ENCODE measurements at regions not wholly inside any gene's neighbourhood (a gene's known extent, or its start where the extent isn't known, plus 50 kb on each side); places are given as distances from the start of the nearest gene placed in this dataset.

GRCh38 chr1:22275626-22276395, 132.9 kb upstream of the WNT4 start:
- no peak overlapping the region for H3K4me3 ChIP-seq (ENCODE audit: low read length in 2 of 2)
- peaks cover 2 to 5% of the 10 kb centered on the region in 2 donors for H3K27me3 ChIP-seq (ENCODE audit: control insufficient read depth in 2 of 2, insufficient read depth in 2 of 2, low read length in 2 of 2)
- H3K27ac ChIP-seq (ENCODE audit: low read depth in 2 of 2, low read length in 2 of 2) = no peak overlapping the region
- no peaks in the 10 kb centered on the region for H3K9me3 ChIP-seq (ENCODE audit: control insufficient read depth in 2 of 2, low read length in 2 of 2)
- no peaks in the 10 kb centered on the region for H3K4me1 ChIP-seq (ENCODE audit: control insufficient read depth in 2 of 2, insufficient read depth in 2 of 2, low read length in 2 of 2)
- H3K9ac ChIP-seq (ENCODE audit: low read depth in 1 of 2, low read length in 2 of 2) = no peak overlapping the region
- H3K36me3 ChIP-seq (ENCODE audit: control insufficient read depth in 2 of 2, insufficient read depth in 2 of 2, low read length in 2 of 2) = no peaks in the 10 kb centered on the region

- H3K9me3 ChIP-seq (ENCODE audit: control insufficient read depth in 2 of 2, low read length in 2 of 2) = no peaks in the 10 kb centered on the region
- no peak overlapping the region for H3K4me3 ChIP-seq (ENCODE audit: low read length in 2 of 2)
- no peaks in the 10 kb centered on the region for H3K36me3 ChIP-seq (ENCODE audit: control insufficient read depth in 2 of 2, insufficient read depth in 2 of 2, low read length in 2 of 2)
- H3K27ac ChIP-seq (ENCODE audit: low read depth in 2 of 2, low read length in 2 of 2) = no peak overlapping the region
- no peak overlapping the region for H3K9ac ChIP-seq (ENCODE audit: low read depth in 1 of 2, low read length in 2 of 2)
- H3K27me3 ChIP-seq (ENCODE audit: control insufficient read depth in 2 of 2, insufficient read depth in 2 of 2, low read length in 2 of 2) = peaks cover 2 to 5% of the 10 kb centered on the region in 2 donors
- no peaks in the 10 kb centered on the region for H3K4me1 ChIP-seq (ENCODE audit: control insufficient read depth in 2 of 2, insufficient read depth in 2 of 2, low read length in 2 of 2)
Observed at GRCh38 chr1:22276396-22276748, 133.5 kb upstream of the WNT4 start.

- Histone ChIP-seq H3K9ac (ENCODE audit: low read depth in 1 of 2, low read length in 2 of 2) (no peak overlapping the region), H3K4me1 (ENCODE audit: control insufficient read depth in 2 of 2, insufficient read depth in 2 of 2, low read length in 2 of 2) (no peaks in the 10 kb centered on the region), H3K4me3 (ENCODE audit: low read length in 2 of 2) (no peak overlapping the region), H3K27ac (ENCODE audit: low read depth in 2 of 2, low read length in 2 of 2) (no peak overlapping the region), H3K27me3 (ENCODE audit: control insufficient read depth in 2 of 2, insufficient read depth in 2 of 2, low read length in 2 of 2) (peaks cover 2 to 5% of the 10 kb centered on the region in 2 donors), H3K36me3 (ENCODE audit: control insufficient read depth in 2 of 2, insufficient read depth in 2 of 2, low read length in 2 of 2) (no peaks in the 10 kb centered on the region), H3K9me3 (ENCODE audit: control insufficient read depth in 2 of 2, low read length in 2 of 2) (no peaks in the 10 kb centered on the region)
Observed at GRCh38 chr1:22277662-22278061, 134.8 kb upstream of the WNT4 start.

- Histone ChIP-seq H3K27me3 (ENCODE audit: control insufficient read depth in 2 of 2, insufficient read depth in 2 of 2, low read length in 2 of 2) (peaks cover 2 to 5% of the 10 kb centered on the region in 2 donors), H3K36me3 (ENCODE audit: control insufficient read depth in 2 of 2, insufficient read depth in 2 of 2, low read length in 2 of 2) (no peaks in the 10 kb centered on the region), H3K27ac (ENCODE audit: low read depth in 2 of 2, low read length in 2 of 2) (no peak overlapping the region), H3K9ac (ENCODE audit: low read depth in 1 of 2, low read length in 2 of 2) (no peak overlapping the region), H3K4me3 (ENCODE audit: low read length in 2 of 2) (no peak overlapping the region), H3K4me1 (ENCODE audit: control insufficient read depth in 2 of 2, insufficient read depth in 2 of 2, low read length in 2 of 2) (no peaks in the 10 kb centered on the region), H3K9me3 (ENCODE audit: control insufficient read depth in 2 of 2, low read length in 2 of 2) (no peaks in the 10 kb centered on the region)
Observed at GRCh38 chr1:22279735-22280134, 136.8 kb upstream of the WNT4 start.

- no peaks in the 10 kb centered on the region for H3K4me1 ChIP-seq (ENCODE audit: control insufficient read depth in 2 of 2, insufficient read depth in 2 of 2, low read length in 2 of 2)
- H3K4me3 ChIP-seq (ENCODE audit: low read length in 2 of 2) = no peak overlapping the region
- no peak overlapping the region for H3K27ac ChIP-seq (ENCODE audit: low read depth in 2 of 2, low read length in 2 of 2)
- H3K9ac ChIP-seq (ENCODE audit: low read depth in 1 of 2, low read length in 2 of 2) = no peak overlapping the region
- H3K9me3 ChIP-seq (ENCODE audit: control insufficient read depth in 2 of 2, low read length in 2 of 2) = no peaks in the 10 kb centered on the region
- peaks cover 2 to 5% of the 10 kb centered on the region in 2 donors for H3K27me3 ChIP-seq (ENCODE audit: control insufficient read depth in 2 of 2, insufficient read depth in 2 of 2, low read length in 2 of 2)
- H3K36me3 ChIP-seq (ENCODE audit: control insufficient read depth in 2 of 2, insufficient read depth in 2 of 2, low read length in 2 of 2) = no peaks in the 10 kb centered on the region
Observed at GRCh38 chr1:22280526-22280925, 137.6 kb upstream of the WNT4 start.

GRCh38 chr1:22281521-22282363, 138.8 kb upstream of the WNT4 start:
- Histone ChIP-seq H3K9me3 (ENCODE audit: control insufficient read depth in 2 of 2, low read length in 2 of 2) (no peaks in the 10 kb centered on the region), H3K4me1 (ENCODE audit: control insufficient read depth in 2 of 2, insufficient read depth in 2 of 2, low read length in 2 of 2) (no peaks in the 10 kb centered on the region), H3K27ac (ENCODE audit: low read depth in 2 of 2, low read length in 2 of 2) (no peak overlapping the region), H3K27me3 (ENCODE audit: control insufficient read depth in 2 of 2, insufficient read depth in 2 of 2, low read length in 2 of 2) (peaks cover 0 to 2% of the 10 kb centered on the region in 2 donors), H3K9ac (ENCODE audit: low read depth in 1 of 2, low read length in 2 of 2) (no peak overlapping the region), H3K4me3 (ENCODE audit: low read length in 2 of 2) (no peak overlapping the region), H3K36me3 (ENCODE audit: control insufficient read depth in 2 of 2, insufficient read depth in 2 of 2, low read length in 2 of 2) (no peaks in the 10 kb centered on the region)

- H3K27me3 ChIP-seq (ENCODE audit: control insufficient read depth in 2 of 2, insufficient read depth in 2 of 2, low read length in 2 of 2) = peaks cover 0 to 2% of the 10 kb centered on the region in 2 donors
- no peaks in the 10 kb centered on the region for H3K4me1 ChIP-seq (ENCODE audit: control insufficient read depth in 2 of 2, insufficient read depth in 2 of 2, low read length in 2 of 2)
- no peaks in the 10 kb centered on the region for H3K36me3 ChIP-seq (ENCODE audit: control insufficient read depth in 2 of 2, insufficient read depth in 2 of 2, low read length in 2 of 2)
- no peaks in the 10 kb centered on the region for H3K9me3 ChIP-seq (ENCODE audit: control insufficient read depth in 2 of 2, low read length in 2 of 2)
- no peak overlapping the region for H3K9ac ChIP-seq (ENCODE audit: low read depth in 1 of 2, low read length in 2 of 2)
- H3K27ac ChIP-seq (ENCODE audit: low read depth in 2 of 2, low read length in 2 of 2) = no peak overlapping the region
- H3K4me3 ChIP-seq (ENCODE audit: low read length in 2 of 2) = no peak overlapping the region
Observed at GRCh38 chr1:22282364-22282995, 139.6 kb upstream of the WNT4 start.

GRCh38 chr1:22283596-22283995, 140.7 kb upstream of the WNT4 start:
- Histone ChIP-seq H3K9ac (ENCODE audit: low read depth in 1 of 2, low read length in 2 of 2) (no peak overlapping the region), H3K4me3 (ENCODE audit: low read length in 2 of 2) (no peak overlapping the region), H3K4me1 (ENCODE audit: control insufficient read depth in 2 of 2, insufficient read depth in 2 of 2, low read length in 2 of 2) (no peaks in the 10 kb centered on the region), H3K27ac (ENCODE audit: low read depth in 2 of 2, low read length in 2 of 2) (no peak overlapping the region), H3K27me3 (ENCODE audit: control insufficient read depth in 2 of 2, insufficient read depth in 2 of 2, low read length in 2 of 2) (no peaks in the 10 kb centered on the region), H3K36me3 (ENCODE audit: control insufficient read depth in 2 of 2, insufficient read depth in 2 of 2, low read length in 2 of 2) (no peaks in the 10 kb centered on the region), H3K9me3 (ENCODE audit: control insufficient read depth in 2 of 2, low read length in 2 of 2) (no peaks in the 10 kb centered on the region)

- no peak overlapping the region for H3K9ac ChIP-seq (ENCODE audit: low read depth in 1 of 2, low read length in 2 of 2)
- H3K27me3 ChIP-seq (ENCODE audit: control insufficient read depth in 2 of 2, insufficient read depth in 2 of 2, low read length in 2 of 2) = no peaks in the 10 kb centered on the region
- no peak overlapping the region for H3K4me3 ChIP-seq (ENCODE audit: low read length in 2 of 2)
- no peaks in the 10 kb centered on the region for H3K36me3 ChIP-seq (ENCODE audit: control insufficient read depth in 2 of 2, insufficient read depth in 2 of 2, low read length in 2 of 2)
- H3K4me1 ChIP-seq (ENCODE audit: control insufficient read depth in 2 of 2, insufficient read depth in 2 of 2, low read length in 2 of 2) = no peaks in the 10 kb centered on the region
- no peak overlapping the region for H3K27ac ChIP-seq (ENCODE audit: low read depth in 2 of 2, low read length in 2 of 2)
- H3K9me3 ChIP-seq (ENCODE audit: control insufficient read depth in 2 of 2, low read length in 2 of 2) = no peaks in the 10 kb centered on the region
Observed at GRCh38 chr1:22284236-22284635, 141.3 kb upstream of the WNT4 start.
